ENCODE measurements at regions not wholly inside any gene's neighbourhood (a gene's known extent, or its start where the extent isn't known, plus 50 kb on each side); places are given as distances from the start of the nearest gene placed in this dataset.

- Histone ChIP-seq H3K9ac (ENCODE audit: low read length) (no peak overlapping the region), H3K4me3 (ENCODE audit: insufficient read depth, low read depth, low read length) (no peak overlapping the region), H3K4me2 (ENCODE audit: low read length) (no peak overlapping the region), H3K9me3 (ENCODE audit: insufficient read depth, low read depth, low read length) (peaks cover 14% of the 10 kb centered on the region), H3K27ac (ENCODE audit: low read depth, low read length) (no peak overlapping the region), H2AFZ (ENCODE audit: low read depth, low read length) (no peak overlapping the region), H4K20me1 (ENCODE audit: insufficient read depth, low read length) (no peaks in the 10 kb centered on the region), H3K79me2 (ENCODE audit: insufficient read depth, low read length) (no peaks in the 10 kb centered on the region), H3K36me3 (ENCODE audit: insufficient read depth, low read length) (no peaks in the 10 kb centered on the region), H3K4me1 (ENCODE audit: insufficient read depth, low read length) (no peaks in the 10 kb centered on the region), H3K27me3 (ENCODE audit: insufficient read depth, low read length) (no peaks in the 10 kb centered on the region)
- H3K27ac Mint-ChIP-seq (ENCODE audit: unreplicated experiment) = no peak overlapping the region
- peaks cover 1% of the 10 kb centered on the region for H3K27me3 Mint-ChIP-seq (ENCODE audit: low read depth, unreplicated experiment)
- DNase-seq (ENCODE audit: low read depth) (no peak), FAIRE-seq (no peak)
- H3K4me1 Mint-ChIP-seq (ENCODE audit: low read depth, unreplicated experiment) = peaks cover 17% of the 10 kb centered on the region
- no peak for TF ChIP-seq EZH2 (IDR thresholded peaks at IDR 0.05; ENCODE audit: insufficient read depth, low read length)
- no peak for TF ChIP-seq CTCF (IDR thresholded peaks at IDR 0.05; ENCODE audit: insufficient read depth, low read depth, low read length)
- H3K36me3 Mint-ChIP-seq (ENCODE audit: low read depth, unreplicated experiment) = peaks cover 8% of the 10 kb centered on the region
- H3K4me3 Mint-ChIP-seq (ENCODE audit: unreplicated experiment) = no peak overlapping the region
- H3K9me3 Mint-ChIP-seq (ENCODE audit: unreplicated experiment) = peaks cover 21% of the 10 kb centered on the region
These were observed 202.8 kb upstream of the BMPER start for GRCh38 chr7:33702514-33703054.

DNA sequence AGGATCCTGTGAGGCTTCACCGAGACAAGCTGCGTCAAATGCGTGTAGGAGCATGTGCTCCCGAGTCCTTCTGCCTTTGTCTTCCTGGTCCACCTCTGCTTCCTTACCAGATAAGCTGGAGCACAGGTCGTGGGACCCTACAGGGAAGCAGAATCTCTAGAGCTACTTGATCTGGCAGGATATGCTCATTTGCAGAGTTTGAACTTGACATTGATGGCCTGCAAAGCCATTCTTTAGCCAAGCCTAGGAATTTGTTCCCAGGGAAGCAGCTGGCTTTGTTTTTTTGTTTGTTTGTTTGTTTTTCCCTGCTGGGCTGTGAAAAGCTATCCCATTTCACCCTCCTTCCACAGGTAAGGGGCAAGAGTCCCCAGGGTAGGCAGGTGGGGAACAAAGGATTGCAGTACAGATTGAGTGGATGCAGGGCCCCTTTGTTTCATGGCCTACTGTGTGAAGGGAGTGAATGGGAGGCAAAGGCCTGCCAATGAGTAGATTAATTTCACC, 200.0 kb upstream of the BMPER start:
- peaks cover 14% of the 10 kb centered on the region for H3K9me3 ChIP-seq (ENCODE audit: insufficient read depth, low read depth, low read length)
- TF ChIP-seq CTCF (IDR thresholded peaks at IDR 0.05; ENCODE audit: insufficient read depth, low read depth, low read length) (no peak), EZH2 (IDR thresholded peaks at IDR 0.05; ENCODE audit: insufficient read depth, low read length) (no peak)
- no peak overlapping the region for H3K27ac ChIP-seq (ENCODE audit: low read depth, low read length)
- DNase-seq (ENCODE audit: low read depth) (no peak), FAIRE-seq (no peak)
- Mint-ChIP-seq H3K27ac (ENCODE audit: unreplicated experiment) (no peak overlapping the region), H3K4me3 (ENCODE audit: unreplicated experiment) (no peak overlapping the region), H3K4me1 (ENCODE audit: low read depth, unreplicated experiment) (peaks cover 7% of the 10 kb centered on the region), H3K27me3 (ENCODE audit: low read depth, unreplicated experiment) (peaks cover 1% of the 10 kb centered on the region), H3K9me3 (ENCODE audit: unreplicated experiment) (peaks cover 18% of the 10 kb centered on the region), H3K36me3 (ENCODE audit: low read depth, unreplicated experiment) (peaks cover 6% of the 10 kb centered on the region)
- no peaks in the 10 kb centered on the region for H3K4me1 ChIP-seq (ENCODE audit: insufficient read depth, low read length)
- no peak overlapping the region for H3K4me2 ChIP-seq (ENCODE audit: low read length)
- H2AFZ ChIP-seq (ENCODE audit: low read depth, low read length) = no peak overlapping the region
- H3K36me3 ChIP-seq (ENCODE audit: insufficient read depth, low read length) = no peaks in the 10 kb centered on the region
- H3K27me3 ChIP-seq (ENCODE audit: insufficient read depth, low read length) = no peaks in the 10 kb centered on the region
- no peaks in the 10 kb centered on the region for H3K79me2 ChIP-seq (ENCODE audit: insufficient read depth, low read length)
- no peaks in the 10 kb centered on the region for H4K20me1 ChIP-seq (ENCODE audit: insufficient read depth, low read length)
- no peak overlapping the region for H3K9ac ChIP-seq (ENCODE audit: low read length)
- no peak overlapping the region for H3K4me3 ChIP-seq (ENCODE audit: insufficient read depth, low read depth, low read length)

- Histone ChIP-seq H3K4me2 (ENCODE audit: low read length) (no peak overlapping the region), H4K20me1 (ENCODE audit: insufficient read depth, low read length) (no peaks in the 10 kb centered on the region), H2AFZ (ENCODE audit: low read depth, low read length) (no peak overlapping the region), H3K9ac (ENCODE audit: low read length) (no peak overlapping the region), H3K4me1 (ENCODE audit: insufficient read depth, low read length) (no peaks in the 10 kb centered on the region), H3K9me3 (ENCODE audit: insufficient read depth, low read depth, low read length) (peaks cover 9% of the 10 kb centered on the region), H3K36me3 (ENCODE audit: insufficient read depth, low read length) (no peaks in the 10 kb centered on the region), H3K79me2 (ENCODE audit: insufficient read depth, low read length) (no peaks in the 10 kb centered on the region), H3K27me3 (ENCODE audit: insufficient read depth, low read length) (no peaks in the 10 kb centered on the region), H3K27ac (ENCODE audit: low read depth, low read length) (no peak overlapping the region), H3K4me3 (ENCODE audit: insufficient read depth, low read depth, low read length) (no peak overlapping the region)
- H3K9me3 Mint-ChIP-seq (ENCODE audit: unreplicated experiment) = peaks cover 12% of the 10 kb centered on the region
- FAIRE-seq = no peak
- no peak overlapping the region for H3K27ac Mint-ChIP-seq (ENCODE audit: unreplicated experiment)
- H3K4me1 Mint-ChIP-seq (ENCODE audit: low read depth, unreplicated experiment) = peaks cover 12% of the 10 kb centered on the region
- TF ChIP-seq CTCF (IDR thresholded peaks at IDR 0.05; ENCODE audit: insufficient read depth, low read depth, low read length) (no peak), EZH2 (IDR thresholded peaks at IDR 0.05; ENCODE audit: insufficient read depth, low read length) (no peak)
- peaks cover 3% of the 10 kb centered on the region for H3K36me3 Mint-ChIP-seq (ENCODE audit: low read depth, unreplicated experiment)
- H3K4me3 Mint-ChIP-seq (ENCODE audit: unreplicated experiment) = no peak overlapping the region
- DNase-seq (ENCODE audit: low read depth) = no peak
- H3K27me3 Mint-ChIP-seq (ENCODE audit: low read depth, unreplicated experiment) = peaks cover 1% of the 10 kb centered on the region
These were observed 199.2 kb upstream of the BMPER start for GRCh38 chr7:33706186-33706585.
